ENCODE measurements at regions not wholly inside any gene's neighbourhood (a gene's known extent, or its start where the extent isn't known, plus 50 kb on each side); places are given as distances from the start of the nearest gene placed in this dataset.

GRCh38 chr10:89887830-89888229 is 186.4 kb downstream of the KIF20B start:
- DNase-seq = no peak

GRCh38 chr10:89888321-89889070 is 187.1 kb downstream of the KIF20B start:
- DNase-seq = no peak

- DNase-seq = no peak
These were observed 188.2 kb downstream of the KIF20B start for GRCh38 chr10:89889606-89890005.

- no peak for DNase-seq
These were observed 189.7 kb downstream of the KIF20B start for GRCh38 chr10:89891006-89891535.

- DNase-seq = no peak
These were observed 192.7 kb downstream of the KIF20B start for GRCh38 chr10:89894051-89894450.

- DNase-seq = peak; percentile 16
These were observed 199.2 kb downstream of the KIF20B start for GRCh38 chr10:89900554-89900953.

GRCh38 chr10:89901895-89902294 is 200.5 kb downstream of the KIF20B start:
- DNase-seq = no peak

GRCh38 chr10:89904755-89905154 is 203.4 kb downstream of the KIF20B start:
- DNase-seq = peak; percentile 23

- no peak for DNase-seq
These were observed 208.4 kb downstream of the KIF20B start for GRCh38 chr10:89909752-89910151.

GRCh38 chr10:89915021-89915420 is 213.6 kb downstream of the KIF20B start:
- DNase-seq = no peak

GRCh38 chr10:89915968-89916367 is 214.6 kb downstream of the KIF20B start:
- DNase-seq = no peak

- DNase-seq = no peak
These were observed 215.3 kb downstream of the KIF20B start for GRCh38 chr10:89916468-89917215.

- no peak for DNase-seq
These were observed 220.0 kb downstream of the KIF20B start for GRCh38 chr10:89921403-89921802.

- DNase-seq = no peak
These were observed 222.3 kb downstream of the KIF20B start for GRCh38 chr10:89923661-89924060.

GRCh38 chr10:89924261-89924660 is 222.9 kb downstream of the KIF20B start:
- DNase-seq = no peak

GRCh38 chr10:89926736-89927135 is 225.3 kb downstream of the KIF20B start:
- DNase-seq = no peak

GRCh38 chr10:89929282-89930026 is 228.1 kb downstream of the KIF20B start:
- no peak for DNase-seq

- DNase-seq = no peak
These were observed 236.1 kb downstream of the KIF20B start for GRCh38 chr10:89937494-89937893.

GRCh38 chr10:89940076-89940475 is 238.7 kb downstream of the KIF20B start:
- no peak for DNase-seq

GRCh38 chr10:89942217-89942616 is 240.8 kb downstream of the KIF20B start:
- no peak for DNase-seq

- no peak for DNase-seq
These were observed 242.7 kb downstream of the KIF20B start for GRCh38 chr10:89944138-89944537.

- DNase-seq = no peak
These were observed 244.7 kb downstream of the KIF20B start for GRCh38 chr10:89946106-89946505.

GRCh38 chr10:89949496-89949895 is 248.1 kb downstream of the KIF20B start:
- no peak for DNase-seq
